Mesenchymal stem cell (in vitro differentiated cells and primary cell): ENCODE measurements at regions not wholly inside any gene's neighbourhood (a gene's known extent, or its start where the extent isn't known, plus 50 kb on each side); places are given as distances from the start of the nearest gene placed in this dataset.

Source experiments
- DNase-seq: peaks from one replicate; pipeline ENCODE4 v3.0.0-alpha.2; 2013
- H2AFZ ChIP-seq: one replicate; pipeline ENCODE4 v1.6.1; 2013; ENCODE audit warnings: low read depth, mild to moderate bottlenecking, control low read depth, inconsistent platforms, low read length, moderate library complexity
- H2AK5ac ChIP-seq: 2 replicates; pipeline ENCODE4 v1.6.1; 2013; ENCODE audit warnings: low read length, moderate library complexity, mild to moderate bottlenecking, inconsistent platforms; ENCODE audit not compliant: severe bottlenecking
- H2BK120ac ChIP-seq: one replicate; pipeline ENCODE4 v1.6.1; 2013; ENCODE audit warnings: low read depth, mild to moderate bottlenecking, inconsistent platforms, low read length, moderate library complexity
- H2BK12ac ChIP-seq, 2 experiments: one replicate each; pipeline ENCODE4 v1.6.1; 2013; ENCODE audit warnings: inconsistent platforms in 2 of 2, low read length in 2 of 2, mild to moderate bottlenecking in 2 of 2, moderate library complexity in 2 of 2, control low read depth in 1 of 2
- H2BK15ac ChIP-seq: one replicate; pipeline ENCODE4 v1.6.1; 2013; ENCODE audit warnings: mild to moderate bottlenecking, low read depth, inconsistent platforms; ENCODE audit not compliant: poor library complexity, severe bottlenecking
- H2BK5ac ChIP-seq: 2 replicates; pipeline ENCODE4 v1.6.1; 2013; ENCODE audit warnings: low read depth, mild to moderate bottlenecking, low read length, control low read depth, inconsistent platforms; ENCODE audit not compliant: poor library complexity, severe bottlenecking
- H3K14ac ChIP-seq, 2 experiments: one replicate each; pipeline ENCODE4 v1.6.1; 2013; ENCODE audit warnings: inconsistent platforms in 2 of 2, low read length in 2 of 2, control low read depth in 1 of 2, mild to moderate bottlenecking in 1 of 2, moderate library complexity in 1 of 2
- H3K18ac ChIP-seq, 2 experiments: one replicate each; pipeline ENCODE4 v1.6.1; 2013; ENCODE audit warnings: inconsistent platforms in 2 of 2, low read length in 2 of 2, control low read depth in 1 of 2, low read depth in 1 of 2, mild to moderate bottlenecking in 1 of 2
- H3K23ac ChIP-seq, 2 experiments: one replicate each; pipeline ENCODE4 v1.6.1; 2013; ENCODE audit warnings: inconsistent platforms in 2 of 2, low read length in 2 of 2, mild to moderate bottlenecking in 2 of 2, moderate library complexity in 2 of 2, control low read depth in 1 of 2
- H3K27ac ChIP-seq: 2 replicates; pipeline ENCODE4 v1.5.1; 2013; ENCODE audit warnings: mild to moderate bottlenecking, moderate library complexity, low read length, control low read depth, inconsistent platforms; ENCODE audit not compliant: poor library complexity, severe bottlenecking
- H3K27me3 ChIP-seq, 2 experiments: 2 replicates each; pipeline versions ENCODE4 v1.6.1 to v1.7.0; 2013; ENCODE audit warnings: low read length in 2 of 2, mild to moderate bottlenecking in 2 of 2, moderate library complexity in 2 of 2, control low read depth in 1 of 2, inconsistent platforms in 1 of 2; ENCODE audit not compliant: control insufficient read depth in 1 of 2, insufficient read depth in 1 of 2
- H3K36me3 ChIP-seq, 2 experiments: 2 replicates each; pipeline versions ENCODE4 v1.6.1 to v1.7.0; 2013; ENCODE audit warnings: low read length in 2 of 2, control low read depth in 1 of 2, inconsistent platforms in 1 of 2, low read depth in 1 of 2, mild to moderate bottlenecking in 1 of 2; ENCODE audit not compliant: insufficient read depth in 2 of 2, control insufficient read depth in 1 of 2
- H3K4ac ChIP-seq, 2 experiments: one replicate each; pipeline ENCODE4 v1.6.1; 2013; ENCODE audit warnings: inconsistent platforms in 2 of 2, low read length in 2 of 2, mild to moderate bottlenecking in 2 of 2, moderate library complexity in 2 of 2, control low read depth in 1 of 2, low read depth in 1 of 2
- H3K4me1 ChIP-seq: 2 replicates; pipeline ENCODE4 v1.6.1; 2013; ENCODE audit warnings: low read depth, low read length, control low read depth; ENCODE audit not compliant: control insufficient read depth, insufficient read depth
- H3K4me2 ChIP-seq: 2 replicates; pipeline ENCODE4 v1.6.1; 2013; ENCODE audit warnings: low read length, mild to moderate bottlenecking, inconsistent platforms; ENCODE audit not compliant: poor library complexity, severe bottlenecking
- H3K4me3 ChIP-seq, 2 experiments: 2 replicates each; pipeline versions ENCODE4 v1.5.1 to v1.7.0; 2013; ENCODE audit warnings: low read length in 2 of 2, mild to moderate bottlenecking in 2 of 2, control low read depth in 1 of 2, low read depth in 1 of 2; ENCODE audit not compliant: insufficient read depth in 1 of 2
- H3K79me1 ChIP-seq: replicated peaks from 2 replicates; pipeline ENCODE4 v1.6.1; 2013; ENCODE audit warnings: mild to moderate bottlenecking, control low read depth, low read length, inconsistent platforms; ENCODE audit not compliant: poor library complexity, severe bottlenecking
- H3K9ac ChIP-seq: 2 replicates; pipeline ENCODE4 v1.7.0; 2013; ENCODE audit warnings: mild to moderate bottlenecking, low read length, moderate library complexity
- H3K9me3 ChIP-seq: 2 replicates; pipeline ENCODE4 v1.7.0; 2013; ENCODE audit warnings: mild to moderate bottlenecking, low read length; ENCODE audit not compliant: control insufficient read depth
- H4K8ac ChIP-seq: one replicate; pipeline ENCODE4 v1.6.1; 2013; ENCODE audit warnings: inconsistent platforms, mild to moderate bottlenecking, low read length, moderate library complexity
- H4K91ac ChIP-seq: one replicate; pipeline ENCODE4 v1.6.1; 2013; ENCODE audit warnings: mild to moderate bottlenecking, low read length, inconsistent platforms
- WGBS: methylation state at CpG from one replicate; pipeline ENCODE4 v1.1.7; 2013; ENCODE audit warnings: mixed read lengths; 5-methylcytosine and 5-hydroxymethylcytosine counted together

- Histone ChIP-seq H3K27me3 (no peaks in the 10 kb centered on the region), H3K23ac (no peak overlapping the region), H3K9me3 (no peaks in the 10 kb centered on the region), H3K4me3 (no peak overlapping the region), H2AK5ac (no peak overlapping the region), H3K4me2 (no peak overlapping the region), H2BK120ac (no peak overlapping the region), H2BK15ac (no peak overlapping the region), H2BK12ac (no peak overlapping the region), H3K9ac (no peak overlapping the region), H3K79me1 (no peaks in the 10 kb centered on the region), H2AFZ (no peak overlapping the region), H3K27ac (no peak overlapping the region), H2BK5ac (no peak overlapping the region), H4K91ac (no peak overlapping the region), H3K36me3 (no peaks in the 10 kb centered on the region), H3K4ac (no peak overlapping the region), H4K8ac (no peak overlapping the region), H3K4me1 (peaks cover 3% of the 10 kb centered on the region), H3K18ac (no peak overlapping the region), H3K14ac (no peak overlapping the region)
- DNase-seq, result peak; percentile 84
- WGBS, result no CpG with 5 or more reads among the region's 2 CpGs
These were observed 82.2 kb upstream of the OPRM1 start for GRCh38 chr6:153956808-153957207.

GRCh38 chr6:153949616-153950015 lies 89.4 kb upstream of the OPRM1 start:
- Histone ChIP-seq H2AFZ (no peak overlapping the region), H2AK5ac (no peak overlapping the region), H3K79me1 (no peaks in the 10 kb centered on the region), H4K8ac (no peak overlapping the region), H3K4me1 (no peaks in the 10 kb centered on the region), H4K91ac (no peak overlapping the region), H3K27me3 (no peaks in the 10 kb centered on the region), H3K4me2 (no peak overlapping the region), H3K9ac (no peak overlapping the region), H3K18ac (no peak overlapping the region), H2BK15ac (no peak overlapping the region), H3K4ac (no peak overlapping the region), H3K27ac (no peak overlapping the region), H3K14ac (no peak overlapping the region), H2BK5ac (no peak overlapping the region), H2BK120ac (no peak overlapping the region), H3K9me3 (no peaks in the 10 kb centered on the region), H2BK12ac (no peak overlapping the region), H3K4me3 (no peak overlapping the region), H3K23ac (no peak overlapping the region), H3K36me3 (no peaks in the 10 kb centered on the region)
- WGBS, result 100% methylated on average over 2 of the region's 4 CpGs
- DNase-seq, result no peak

GRCh38 chr6:153947808-153948447 lies 91.1 kb upstream of the OPRM1 start:
- Histone ChIP-seq H3K79me1 (no peaks in the 10 kb centered on the region), H2AK5ac (no peak overlapping the region), H3K23ac (no peak overlapping the region), H3K36me3 (no peaks in the 10 kb centered on the region), H3K27me3 (no peaks in the 10 kb centered on the region), H3K9me3 (no peaks in the 10 kb centered on the region), H2BK5ac (no peak overlapping the region), H2BK15ac (no peak overlapping the region), H3K27ac (no peak overlapping the region), H2AFZ (no peak overlapping the region), H3K4me2 (no peak overlapping the region), H3K9ac (no peak overlapping the region), H3K14ac (no peak overlapping the region), H3K4ac (no peak overlapping the region), H3K18ac (no peak overlapping the region), H4K8ac (no peak overlapping the region), H3K4me1 (no peaks in the 10 kb centered on the region), H2BK120ac (no peak overlapping the region), H2BK12ac (no peak overlapping the region), H3K4me3 (no peak overlapping the region), H4K91ac (no peak overlapping the region)
- DNase-seq, result peak; percentile 37
- WGBS, result 11% methylated on average over 4 of the region's 5 CpGs

- H3K14ac ChIP-seq, result no peak overlapping the region
- no peaks in the 10 kb centered on the region for H3K9me3 ChIP-seq
- no peak overlapping the region for H3K4me3 ChIP-seq
- no peak overlapping the region for H2BK5ac ChIP-seq
- no peak for DNase-seq
- H4K91ac ChIP-seq, result no peak overlapping the region
- no peak overlapping the region for H2BK120ac ChIP-seq
- H3K4me1 ChIP-seq, result no peaks in the 10 kb centered on the region
- H3K4me2 ChIP-seq, result no peak overlapping the region
- no peak overlapping the region for H3K9ac ChIP-seq
- H2AFZ ChIP-seq, result no peak overlapping the region
- no peak overlapping the region for H3K18ac ChIP-seq
- no peak overlapping the region for H4K8ac ChIP-seq
- H3K79me1 ChIP-seq, result no peaks in the 10 kb centered on the region
- WGBS, result 87% methylated on average over 3 of the region's 3 CpGs
- H2BK12ac ChIP-seq, result no peak overlapping the region
- no peak overlapping the region for H3K23ac ChIP-seq
- no peaks in the 10 kb centered on the region for H3K27me3 ChIP-seq
- H2BK15ac ChIP-seq, result no peak overlapping the region
- no peaks in the 10 kb centered on the region for H3K36me3 ChIP-seq
- H3K27ac ChIP-seq, result no peak overlapping the region
- no peak overlapping the region for H3K4ac ChIP-seq
- no peak overlapping the region for H2AK5ac ChIP-seq
These were observed 94.8 kb upstream of the OPRM1 start for GRCh38 chr6:153944201-153944600.
